HAP-1 (cell line): ENCODE measurements at regions not wholly inside any gene's neighbourhood (a gene's known extent, or its start where the extent isn't known, plus 50 kb on each side); places are given as distances from the start of the nearest gene placed in this dataset.

Experiments used
- DNase-seq, 2 experiments: peaks; one replicate each; pipeline ENCODE4 v3.0.0-alpha.2; 2016 to 2020; ENCODE audit warnings: low spot score in 2 of 2
- H3K27me3 ChIP-seq: fragments of 250-450 bp; sonication (Bioruptor Pico); 2 replicates; pipeline ENCODE4 v1.5.1; 2020; ENCODE audit warnings: low read depth, mild to moderate bottlenecking, moderate library complexity
- H3K36me3 ChIP-seq: fragments of 250-450 bp; sonication (Bioruptor Pico); replicated peaks from 2 replicates; pipeline ENCODE4 v1.5.1; 2020; ENCODE audit warnings: mild to moderate bottlenecking
- H3K4me1 ChIP-seq: fragments of 250-450 bp; sonication (Bioruptor Pico); 2 replicates; pipeline ENCODE4 v1.5.1; 2020; ENCODE audit warnings: mild to moderate bottlenecking
- H3K4me3 ChIP-seq: fragments of 250-450 bp; sonication (Bioruptor Pico); 2 replicates; pipeline ENCODE4 v1.5.1; 2020; ENCODE audit warnings: mild to moderate bottlenecking, moderate library complexity
- H3K9me3 ChIP-seq: fragments of 250-450 bp; sonication (Bioruptor Pico); 2 replicates; pipeline ENCODE4 v1.5.1; 2020; ENCODE audit warnings: mild to moderate bottlenecking, moderate library complexity
- in situ Hi-C: fragments of 300-500 bp; cut with MboI; formaldehyde crosslinking; loops from 3 replicates; pipeline ENCODE4 v1.14.3; 2020; ENCODE audit warnings: low sequenced_read_pairs, inconsistent platforms, mixed read lengths

GRCh38 chr16:5549802-5550201, 452.2 kb upstream of the EEF2KMT start:
- no peak for DNase-seq
- Histone ChIP-seq H3K9me3 (peaks cover 4% of the 10 kb centered on the region; the same call in 1 of the 2 replicates), H3K4me3 (no peak overlapping the region), H3K4me1 (no peaks in the 10 kb centered on the region), H3K36me3 (no peaks in the 10 kb centered on the region), H3K27me3 (no peaks in the 10 kb centered on the region)
- in situ Hi-C loops: no loop called here

DNA sequence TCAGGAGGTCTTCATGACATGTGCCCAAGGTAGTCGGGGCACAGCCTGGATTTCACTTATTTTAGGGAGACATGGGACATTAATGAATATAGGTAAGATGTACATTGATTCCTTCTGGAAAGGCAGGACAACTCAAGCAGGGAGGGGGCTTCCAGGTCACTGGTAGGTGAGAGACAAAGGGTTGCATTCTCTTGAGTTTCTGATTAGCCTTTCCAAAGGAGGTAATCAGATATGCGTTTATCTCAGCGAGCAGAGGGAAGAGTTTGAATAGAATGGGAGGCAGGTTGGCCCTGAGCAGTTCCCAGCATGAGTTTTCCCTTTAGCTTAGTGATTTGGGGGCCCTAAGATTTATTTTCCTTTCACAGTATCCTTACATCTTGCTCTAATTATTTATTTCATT, 443.8 kb upstream of the EEF2KMT start:
- no peak for DNase-seq

GRCh38 chr16:5537347-5537746, 439.8 kb upstream of the EEF2KMT start:
- no peak for DNase-seq
- no peaks in the 10 kb centered on the region for H3K36me3 ChIP-seq
- no peak overlapping the region for H3K4me3 ChIP-seq
- in situ Hi-C loops: no loop called here
- no peaks in the 10 kb centered on the region for H3K4me1 ChIP-seq
- H3K27me3 ChIP-seq: no peaks in the 10 kb centered on the region
- no peaks in the 10 kb centered on the region for H3K9me3 ChIP-seq

More for the DNA sequence above, 443.8 kb upstream of the EEF2KMT start:
- no peaks in the 10 kb centered on the region for H3K36me3 ChIP-seq
- H3K4me3 ChIP-seq: no peak overlapping the region
- in situ Hi-C loops: no loop called here
- no peaks in the 10 kb centered on the region for H3K27me3 ChIP-seq
- no peaks in the 10 kb centered on the region for H3K4me1 ChIP-seq
- no peaks in the 10 kb centered on the region for H3K9me3 ChIP-seq

GRCh38 chr16:5533321-5533888, 435.8 kb upstream of the EEF2KMT start:
- Histone ChIP-seq H3K9me3 (no peaks in the 10 kb centered on the region), H3K4me3 (no peak overlapping the region), H3K27me3 (no peaks in the 10 kb centered on the region), H3K36me3 (no peaks in the 10 kb centered on the region), H3K4me1 (no peaks in the 10 kb centered on the region)
- DNase-seq: no peak
- in situ Hi-C loops: no loop called here

DNA sequence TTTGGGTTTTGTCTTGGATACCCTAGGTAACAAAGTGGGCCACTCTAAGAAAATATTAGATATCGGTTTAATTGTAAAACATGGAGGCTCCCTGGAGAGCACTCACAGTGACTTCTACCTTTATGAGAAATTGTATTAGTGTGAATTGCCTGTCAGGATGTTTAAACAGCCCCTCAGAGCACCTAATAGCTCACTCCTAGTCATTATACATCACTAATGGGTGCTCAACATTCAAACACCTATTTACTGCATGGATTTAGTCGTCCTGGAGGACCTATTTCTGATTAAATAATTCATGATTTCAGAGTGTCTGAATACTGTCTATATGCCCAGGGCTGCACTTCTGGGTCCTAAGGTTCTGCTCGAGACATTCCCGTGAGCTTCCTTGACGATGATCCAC, 430.2 kb upstream of the EEF2KMT start:
- H3K4me3 ChIP-seq: no peak overlapping the region
- no peaks in the 10 kb centered on the region for H3K27me3 ChIP-seq
- no peaks in the 10 kb centered on the region; the same call in 1 of the 2 replicates for H3K9me3 ChIP-seq
- in situ Hi-C loops: no loop called here
- no peaks in the 10 kb centered on the region for H3K4me1 ChIP-seq
- H3K36me3 ChIP-seq: no peaks in the 10 kb centered on the region
- DNase-seq: no peak

DNA sequence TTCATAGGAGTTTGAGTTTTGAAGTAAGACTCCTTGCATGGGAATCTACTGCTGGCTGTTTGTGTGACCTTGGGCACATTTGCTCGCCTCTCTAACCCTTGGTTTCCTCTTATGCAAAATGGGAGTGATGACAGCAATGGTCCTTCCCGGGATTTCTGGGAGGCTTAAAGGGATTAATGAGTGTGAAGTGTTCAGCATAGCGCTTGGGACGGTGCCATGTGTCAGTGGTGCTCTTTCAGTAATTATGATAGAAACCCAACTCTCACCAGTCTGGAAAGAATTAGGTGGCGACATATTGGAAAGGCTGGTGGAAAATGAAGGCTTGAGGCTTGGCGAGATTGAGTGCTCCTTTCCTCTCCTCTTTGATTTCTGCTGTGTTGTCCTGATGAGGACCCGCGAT, 429.2 kb upstream of the EEF2KMT start:
- DNase-seq: no peak
- in situ Hi-C loops: no loop called here
- Histone ChIP-seq H3K36me3 (no peaks in the 10 kb centered on the region), H3K27me3 (no peaks in the 10 kb centered on the region), H3K9me3 (no peaks in the 10 kb centered on the region; the same call in 1 of the 2 replicates), H3K4me3 (no peak overlapping the region), H3K4me1 (no peaks in the 10 kb centered on the region)

GRCh38 chr16:5523829-5524228, 426.2 kb upstream of the EEF2KMT start:
- H3K27me3 ChIP-seq: no peaks in the 10 kb centered on the region
- no peak overlapping the region for H3K4me3 ChIP-seq
- H3K4me1 ChIP-seq: no peaks in the 10 kb centered on the region
- in situ Hi-C loops: no loop called here
- no peak for DNase-seq
- no peaks in the 10 kb centered on the region; the same call in 1 of the 2 replicates for H3K9me3 ChIP-seq
- H3K36me3 ChIP-seq: no peaks in the 10 kb centered on the region

- no peaks in the 10 kb centered on the region for H3K9me3 ChIP-seq
- H3K4me1 ChIP-seq: no peaks in the 10 kb centered on the region
- in situ Hi-C loops: no loop called here
- DNase-seq: no peak
- no peaks in the 10 kb centered on the region for H3K27me3 ChIP-seq
- no peaks in the 10 kb centered on the region for H3K36me3 ChIP-seq
- H3K4me3 ChIP-seq: no peak overlapping the region
Measured at GRCh38 chr16:5516115-5516514, 418.5 kb upstream of the EEF2KMT start.

DNA sequence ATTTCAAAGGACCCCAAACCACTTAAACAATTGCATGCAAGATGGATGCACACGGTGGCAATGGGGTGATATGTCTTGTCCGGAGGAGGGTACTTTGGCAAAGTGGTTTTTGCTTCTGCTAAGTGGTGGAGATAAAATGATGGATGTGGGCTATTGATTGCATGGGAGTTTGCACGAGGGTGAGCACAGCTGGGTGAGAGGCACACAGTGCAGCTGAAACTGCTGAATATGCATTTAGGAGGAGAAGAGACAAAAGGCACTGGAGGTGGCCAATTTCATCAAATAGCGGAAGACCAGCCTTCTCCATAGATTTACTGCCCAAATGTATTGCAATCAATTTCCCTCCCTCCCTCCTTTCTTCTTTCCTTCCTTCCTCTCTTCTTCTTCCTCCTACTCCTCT, 414.4 kb upstream of the EEF2KMT start:
- H3K4me3 ChIP-seq: no peak overlapping the region
- in situ Hi-C loops: no loop called here
- no peaks in the 10 kb centered on the region for H3K4me1 ChIP-seq
- H3K36me3 ChIP-seq: no peaks in the 10 kb centered on the region
- no peak for DNase-seq
- no peaks in the 10 kb centered on the region for H3K27me3 ChIP-seq
- H3K9me3 ChIP-seq: no peaks in the 10 kb centered on the region

GRCh38 chr16:5510819-5511370, 413.3 kb upstream of the EEF2KMT start:
- no peaks in the 10 kb centered on the region for H3K27me3 ChIP-seq
- H3K4me1 ChIP-seq: no peaks in the 10 kb centered on the region
- in situ Hi-C loops: no loop called here
- no peaks in the 10 kb centered on the region for H3K9me3 ChIP-seq
- no peak overlapping the region for H3K4me3 ChIP-seq
- H3K36me3 ChIP-seq: no peaks in the 10 kb centered on the region
- DNase-seq: no peak

DNA sequence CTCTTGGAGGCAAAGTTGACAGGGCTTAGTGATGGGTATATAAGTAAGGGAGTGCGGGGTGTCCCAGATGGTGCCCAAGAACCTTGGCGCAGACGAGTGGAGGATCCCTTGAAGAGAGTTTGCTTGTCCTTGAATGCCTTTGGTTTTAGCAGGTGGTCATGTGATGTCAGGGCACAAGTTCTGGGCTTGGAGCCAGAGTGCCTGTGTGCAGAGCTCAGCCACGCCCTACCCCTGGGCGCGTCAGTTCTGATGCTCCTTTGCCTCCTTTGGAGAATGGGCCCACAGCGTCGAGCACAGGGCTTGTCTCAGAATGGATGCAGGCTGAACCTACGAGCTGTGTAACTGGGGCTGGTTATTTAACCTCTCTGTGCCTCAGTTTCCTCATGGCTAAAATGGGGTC, 412.2 kb upstream of the EEF2KMT start:
- Histone ChIP-seq H3K4me1 (no peaks in the 10 kb centered on the region), H3K9me3 (no peaks in the 10 kb centered on the region), H3K36me3 (no peaks in the 10 kb centered on the region), H3K4me3 (no peak overlapping the region), H3K27me3 (no peaks in the 10 kb centered on the region)
- DNase-seq: no peak
- in situ Hi-C loops: no loop called here

- Histone ChIP-seq H3K9me3 (no peaks in the 10 kb centered on the region), H3K36me3 (no peaks in the 10 kb centered on the region), H3K27me3 (no peaks in the 10 kb centered on the region), H3K4me3 (no peak overlapping the region), H3K4me1 (no peaks in the 10 kb centered on the region)
- no peak for DNase-seq
- in situ Hi-C loops: no loop called here
Measured at GRCh38 chr16:5509336-5509735, 411.7 kb upstream of the EEF2KMT start.

DNA sequence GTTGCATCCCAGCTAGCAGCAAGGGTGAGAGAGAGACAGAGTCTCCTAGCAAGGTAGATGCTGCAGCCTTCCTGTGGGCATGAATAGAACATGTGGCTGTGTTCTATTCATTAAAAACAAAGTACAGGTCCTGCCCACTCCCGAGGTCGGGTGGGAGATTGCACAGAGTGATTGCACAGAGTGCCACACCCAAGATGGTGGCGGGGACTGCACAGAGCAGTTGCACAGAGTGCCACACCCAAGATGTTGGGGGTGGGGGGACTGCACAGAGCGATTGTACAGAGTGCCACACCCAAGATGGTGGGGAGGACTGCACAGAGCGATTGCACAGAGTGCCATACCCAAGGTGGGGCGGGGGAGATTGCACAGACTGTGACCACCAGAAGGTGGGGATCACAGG, 410.8 kb upstream of the EEF2KMT start:
- no peak for DNase-seq
- H3K9me3 ChIP-seq: no peaks in the 10 kb centered on the region
- H3K4me3 ChIP-seq: no peak overlapping the region
- in situ Hi-C loops: no loop called here
- no peaks in the 10 kb centered on the region for H3K36me3 ChIP-seq
- no peaks in the 10 kb centered on the region for H3K27me3 ChIP-seq
- no peaks in the 10 kb centered on the region for H3K4me1 ChIP-seq

DNA sequence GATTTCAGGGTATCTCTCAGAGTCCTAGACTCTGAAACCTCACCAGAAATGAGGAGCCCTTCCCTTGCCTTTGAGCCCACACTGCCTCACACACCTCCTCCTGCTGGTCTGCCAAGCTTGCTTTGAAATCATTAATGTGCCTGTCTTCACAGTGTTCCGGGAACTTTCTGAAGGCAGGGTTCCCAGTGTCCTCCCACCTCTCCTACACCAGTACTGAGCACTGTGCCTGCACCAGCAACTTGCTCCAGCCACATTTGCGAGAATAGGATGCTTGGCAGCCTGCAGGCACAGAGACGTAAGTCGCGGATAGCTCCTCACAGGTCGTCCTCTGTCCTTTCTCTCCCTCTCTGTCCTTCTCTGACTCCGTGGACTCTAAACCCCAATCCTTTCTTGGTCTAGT, 408.4 kb upstream of the EEF2KMT start:
- Histone ChIP-seq H3K27me3 (no peaks in the 10 kb centered on the region), H3K4me3 (no peak overlapping the region), H3K9me3 (no peaks in the 10 kb centered on the region), H3K4me1 (no peaks in the 10 kb centered on the region), H3K36me3 (no peaks in the 10 kb centered on the region)
- in situ Hi-C loops: no loop called here
- no peak for DNase-seq
